Putamen (tissue), 1 donor: ENCODE measurements at regions not wholly inside any gene's neighbourhood (a gene's known extent, or its start where the extent isn't known, plus 50 kb on each side); places are given as distances from the start of the nearest gene placed in this dataset.

Experiments
- DNase-seq: peaks from one replicate; pipeline ENCODE4 v3.0.0-alpha.2; 2016; ENCODE audit warnings: low spot score

GRCh38 chr10:113442336-113442735 is 110.5 kb upstream of the HABP2 start:
- no peak for DNase-seq

DNA sequence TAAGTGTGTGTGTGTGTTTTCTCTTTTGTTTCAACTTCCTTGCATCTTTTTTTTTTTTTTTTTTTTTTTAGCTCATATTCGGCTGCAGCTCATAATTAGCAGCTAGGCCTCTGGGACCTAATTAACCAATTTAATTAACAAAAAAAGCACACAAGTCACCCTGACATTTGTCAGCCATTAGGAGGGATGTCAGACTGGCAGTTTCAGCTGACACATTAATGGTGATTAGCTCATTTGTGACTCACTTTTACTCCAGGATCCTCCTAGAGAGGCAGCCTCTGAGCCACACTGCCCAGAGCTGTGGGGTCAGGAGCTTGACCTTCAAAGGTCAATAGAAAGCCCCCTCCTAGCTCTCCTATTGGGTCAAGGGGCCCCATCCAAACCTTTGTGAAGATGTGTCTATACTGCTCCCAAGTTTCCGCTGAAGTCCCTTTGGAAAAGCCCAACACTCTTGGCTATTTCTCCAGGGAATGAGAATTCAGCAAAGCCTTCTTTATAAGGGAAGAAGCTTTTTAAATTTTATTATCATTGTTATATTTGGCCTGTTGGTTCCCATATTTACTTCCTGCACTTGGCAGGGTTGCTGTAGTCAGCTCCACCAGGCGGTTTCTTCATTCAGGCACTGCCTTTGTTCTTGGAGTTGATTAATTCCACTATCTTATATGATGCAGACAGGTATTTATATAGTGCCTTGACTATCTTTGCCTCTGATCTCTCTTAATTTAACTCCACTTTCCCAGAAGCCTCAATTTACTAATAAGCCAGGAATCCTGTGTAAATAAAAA is 109.5 kb upstream of the HABP2 start:
- DNase-seq, result no peak

- DNase-seq, result no peak
These were observed 108.0 kb upstream of the HABP2 start for GRCh38 chr10:113444766-113445365.

- DNase-seq, result no peak
These were observed 107.1 kb upstream of the HABP2 start for GRCh38 chr10:113445736-113446135.

DNA sequence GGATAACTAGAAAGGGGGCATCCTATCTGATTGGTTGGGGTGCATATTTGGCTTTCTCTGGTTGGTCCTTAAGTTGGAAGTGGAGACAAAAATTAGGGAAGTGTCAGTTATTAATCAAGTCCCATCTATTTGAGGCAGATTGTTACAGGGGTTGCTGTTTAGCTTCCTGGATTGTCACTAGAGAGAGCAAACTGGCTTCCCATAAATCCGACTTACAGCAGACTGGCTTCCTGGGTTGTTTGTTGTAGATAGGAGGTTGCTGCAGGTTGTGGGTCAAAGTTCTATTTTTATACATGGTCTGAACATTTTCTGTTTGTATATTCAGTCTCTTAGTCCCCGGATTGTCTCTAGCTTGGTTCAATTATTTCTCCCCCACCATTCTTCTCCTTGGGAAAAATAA is 106.1 kb upstream of the HABP2 start:
- DNase-seq, result no peak

GRCh38 chr10:113447278-113447677 is 105.6 kb upstream of the HABP2 start:
- no peak for DNase-seq

DNA sequence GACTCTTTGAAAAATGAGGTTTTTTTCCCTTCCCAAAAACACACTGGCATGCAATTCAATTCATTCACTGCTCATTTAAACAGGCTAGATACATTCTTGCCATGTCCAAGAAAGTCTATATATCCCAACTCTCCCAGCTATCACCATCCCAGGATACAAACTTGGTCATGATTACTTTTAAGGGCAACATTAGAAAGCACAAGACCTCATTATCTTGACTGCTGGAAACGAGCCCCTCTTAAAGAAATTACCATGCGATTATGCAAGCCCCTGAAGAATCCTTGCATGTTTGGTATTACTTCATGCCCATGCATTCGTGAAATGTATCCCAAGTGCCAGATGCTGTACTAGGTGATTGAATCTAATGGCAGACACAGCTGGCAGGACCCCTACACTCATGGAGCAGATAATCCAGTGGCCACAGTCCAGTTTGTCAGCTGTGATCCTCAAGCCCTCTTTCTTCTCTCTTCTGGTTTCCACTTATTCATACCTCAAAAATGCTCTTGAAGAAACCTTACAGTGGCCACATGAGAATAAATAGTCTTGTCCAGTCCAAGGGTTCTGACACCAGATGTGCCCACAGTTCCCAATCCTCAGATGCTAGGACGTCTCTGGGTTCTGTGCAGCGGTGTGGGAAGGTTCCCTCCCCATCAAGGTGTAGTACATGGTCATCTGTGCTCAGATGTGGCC is 103.7 kb upstream of the HABP2 start:
- no peak for DNase-seq

DNA sequence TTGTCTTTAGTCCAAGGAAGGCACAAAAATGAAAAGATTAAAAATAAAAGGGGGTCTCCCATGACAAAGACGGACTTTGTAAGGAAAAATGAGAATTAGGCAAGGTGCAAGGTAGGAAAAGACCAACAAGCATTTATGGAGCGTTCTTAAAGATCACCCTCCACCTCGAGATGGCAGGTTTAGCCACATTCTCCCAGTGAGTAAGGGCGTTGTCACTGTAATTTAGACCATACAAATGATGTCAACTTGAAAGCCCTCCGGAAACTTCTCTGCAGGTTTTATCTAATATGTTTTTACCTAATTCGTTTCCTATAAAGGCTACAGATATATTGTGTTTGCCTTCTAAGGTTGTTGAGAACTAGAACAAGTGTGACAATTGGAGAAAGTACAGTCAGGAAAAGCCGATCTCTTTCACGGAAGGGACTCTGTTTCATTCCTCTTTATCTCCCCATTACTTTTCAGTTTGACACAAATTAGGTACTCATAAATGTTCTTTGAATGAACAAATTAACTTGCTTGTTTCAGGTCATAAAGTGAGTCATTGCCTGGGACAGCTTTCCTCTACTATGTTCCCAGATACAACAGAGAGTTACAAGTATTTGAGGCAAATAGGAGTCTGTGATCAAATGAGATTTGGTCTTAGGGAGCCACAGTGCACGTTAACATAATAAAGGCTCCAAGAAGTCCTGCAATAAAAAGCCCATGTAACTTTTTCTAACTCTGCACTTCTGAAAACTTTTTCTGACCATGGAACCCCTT is 102.6 kb upstream of the HABP2 start:
- no peak for DNase-seq

GRCh38 chr10:113450906-113451305 is 101.9 kb upstream of the HABP2 start:
- no peak for DNase-seq

- no peak for DNase-seq
These were observed 100.6 kb upstream of the HABP2 start for GRCh38 chr10:113452146-113452845.

DNA sequence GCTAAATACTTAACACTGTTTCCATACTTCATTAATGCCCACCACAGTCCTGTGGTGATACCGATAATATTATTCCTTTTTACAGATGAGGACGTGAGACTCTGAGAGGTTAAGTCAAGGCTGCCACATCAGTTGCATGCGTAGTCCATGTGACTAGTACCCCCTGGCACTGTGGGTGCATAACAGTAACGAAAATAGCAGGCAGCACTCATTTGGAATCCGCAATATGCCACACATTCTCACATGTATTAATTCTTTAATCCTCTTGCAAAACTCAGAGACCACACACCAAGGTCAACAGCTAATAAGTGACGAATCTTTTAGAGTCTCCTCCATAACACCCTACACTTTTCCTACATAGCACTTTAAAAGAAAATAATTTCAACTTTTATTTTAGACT is 99.5 kb upstream of the HABP2 start:
- DNase-seq, result no peak

GRCh38 chr10:113454341-113455061 is 98.4 kb upstream of the HABP2 start:
- DNase-seq, result no peak

GRCh38 chr10:113455947-113456346 is 96.9 kb upstream of the HABP2 start:
- DNase-seq, result no peak

DNA sequence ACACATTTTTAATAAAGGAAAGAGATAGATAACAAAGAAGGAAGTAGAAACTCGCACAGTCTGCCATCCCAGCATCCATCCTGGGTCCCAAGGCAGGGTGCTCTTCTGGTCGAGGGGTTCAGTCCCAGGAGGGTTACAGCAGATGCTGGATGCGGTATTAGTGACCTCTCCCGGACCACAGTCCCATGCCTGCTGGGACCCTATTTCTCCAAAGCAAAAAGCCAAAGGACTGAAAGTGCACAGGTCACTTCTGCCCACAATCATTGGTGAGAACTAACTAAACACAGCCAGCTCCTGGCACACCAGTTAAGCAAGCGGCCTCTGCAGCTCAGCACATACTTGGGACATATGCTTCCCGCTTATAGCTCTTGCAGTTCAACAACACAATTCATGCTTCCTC is 96.1 kb upstream of the HABP2 start:
- DNase-seq, result no peak

DNA sequence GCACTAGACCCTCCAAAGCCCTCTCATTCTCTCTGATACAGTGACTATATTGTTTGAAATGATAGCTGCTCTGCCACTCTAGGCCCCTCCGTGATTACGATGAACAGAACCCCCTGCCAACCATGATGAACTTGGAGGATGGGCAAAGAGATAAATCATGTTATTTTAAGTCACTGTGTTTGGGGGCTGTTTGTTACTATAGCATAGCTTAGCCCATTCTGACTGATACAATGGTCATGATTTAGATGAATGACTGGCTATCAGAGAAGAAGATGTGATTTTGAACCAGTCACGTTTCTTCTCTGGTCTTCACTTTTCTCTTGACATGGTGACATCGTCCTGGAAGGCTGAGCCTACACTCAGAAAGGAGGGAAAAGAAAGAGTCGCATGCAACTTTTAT is 95.4 kb upstream of the HABP2 start:
- DNase-seq, result no peak

- no peak for DNase-seq
These were observed 94.4 kb upstream of the HABP2 start for GRCh38 chr10:113458451-113458850.

DNA sequence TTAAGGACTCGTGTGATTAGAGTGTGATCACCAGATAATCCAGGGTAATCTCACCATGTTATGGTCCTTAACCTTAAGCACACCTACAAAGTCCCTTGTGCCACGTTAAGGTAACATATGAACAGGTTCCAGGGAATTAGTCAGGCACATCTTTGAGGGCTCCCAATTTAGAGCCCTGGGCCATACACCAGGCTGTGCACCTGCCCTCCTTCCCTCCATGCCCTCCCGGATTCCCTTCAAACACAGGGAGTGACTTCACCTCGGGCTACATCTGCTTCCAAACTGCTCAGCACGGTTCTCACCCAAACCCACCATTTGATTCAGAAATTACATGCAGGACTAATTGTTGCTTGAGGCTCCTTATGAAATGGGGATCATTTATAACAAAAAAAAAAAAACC is 93.9 kb upstream of the HABP2 start:
- no peak for DNase-seq

DNA sequence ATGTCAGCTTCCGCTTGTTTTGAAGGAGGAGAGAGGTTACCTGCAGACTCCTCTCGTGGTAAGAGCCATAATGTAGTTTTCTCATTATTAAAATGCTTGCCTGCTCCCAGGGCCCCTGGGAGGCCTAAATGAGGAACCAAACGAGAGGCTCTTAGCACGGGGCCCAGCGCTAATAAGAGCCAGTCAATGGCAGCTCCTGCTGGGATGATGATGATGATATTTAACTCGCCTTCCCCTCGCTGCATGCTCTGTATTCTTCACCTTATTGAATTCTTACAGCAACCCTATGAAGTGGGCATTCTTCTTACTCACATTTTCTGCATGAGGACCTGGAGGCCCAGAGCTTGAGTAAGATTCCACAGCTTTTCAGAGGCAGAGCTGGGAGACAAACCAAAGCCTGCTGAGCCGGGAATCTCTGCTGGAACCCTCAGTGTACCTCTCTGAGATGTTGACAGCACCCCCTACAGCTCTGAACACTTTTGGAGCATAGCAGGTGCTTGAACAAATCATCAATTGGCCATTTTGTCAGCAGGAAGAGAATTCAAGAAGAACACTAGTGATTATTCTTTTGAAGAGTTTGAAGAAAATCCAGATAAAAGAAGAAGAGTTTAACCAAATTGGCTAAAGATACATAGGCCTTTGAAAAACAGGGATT is 93.1 kb upstream of the HABP2 start:
- DNase-seq, result no peak

DNA sequence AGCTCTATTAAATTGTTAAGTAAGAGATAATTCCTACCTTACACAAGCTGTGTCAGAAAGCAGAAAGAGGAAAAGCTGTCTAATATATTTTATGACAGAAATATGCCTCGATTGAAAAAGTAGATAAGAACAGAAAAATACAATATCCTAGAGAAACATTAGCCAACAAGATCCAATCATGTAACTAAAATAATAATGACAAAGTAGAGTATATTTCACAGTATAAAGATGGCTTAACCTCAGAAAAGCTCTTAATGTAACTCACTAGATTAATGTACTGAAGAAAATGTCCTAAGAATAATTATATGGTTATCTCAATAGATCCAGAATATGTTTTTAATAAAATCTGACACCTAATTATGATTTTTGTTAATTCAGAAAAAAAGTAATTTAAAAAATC is 89.8 kb upstream of the HABP2 start:
- DNase-seq, result no peak

DNA sequence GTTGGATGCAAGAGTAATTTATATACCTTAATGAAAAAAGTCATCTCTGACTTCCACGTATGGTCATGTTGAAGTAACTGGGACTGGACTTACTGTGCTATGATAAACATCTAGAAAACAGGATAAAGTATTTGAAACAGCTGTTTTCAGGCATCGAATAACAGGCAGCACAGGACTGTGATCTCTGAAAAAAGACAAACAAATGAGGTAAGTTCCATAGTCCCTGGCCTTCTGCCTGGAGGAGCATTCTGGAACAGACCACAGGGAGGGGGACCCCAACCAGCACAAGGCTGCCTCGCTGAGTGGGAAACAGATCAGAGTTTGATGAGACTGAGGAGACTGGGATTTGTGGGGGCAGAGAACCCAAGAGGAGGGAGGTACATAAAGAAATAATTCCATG is 89.1 kb upstream of the HABP2 start:
- no peak for DNase-seq

DNA sequence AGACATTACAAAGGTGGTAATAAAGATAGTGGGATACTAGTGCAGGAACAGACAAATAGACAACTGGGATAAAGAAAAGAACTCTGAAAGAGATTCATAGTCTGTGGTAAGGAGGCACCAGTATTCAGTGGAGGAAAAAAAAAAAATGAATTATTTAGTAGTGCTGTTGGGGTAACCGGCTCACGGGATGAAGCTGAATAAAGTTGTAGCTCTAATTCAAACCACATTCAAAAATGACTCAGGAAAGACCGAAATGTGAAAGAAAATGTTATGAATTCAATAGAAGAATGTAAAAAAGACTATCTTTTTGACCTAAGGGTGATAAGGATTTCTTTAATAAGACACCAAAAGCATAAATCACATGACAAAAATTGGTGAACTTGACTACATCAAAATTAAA is 83.1 kb upstream of the HABP2 start:
- no peak for DNase-seq
